Mesendoderm (in vitro differentiated cells): ENCODE measurements at regions not wholly inside any gene's neighbourhood (a gene's known extent, or its start where the extent isn't known, plus 50 kb on each side); places are given as distances from the start of the nearest gene placed in this dataset.
"Not testable (repeated sequence)": the region's sequence is repeated elsewhere in the genome, so short reads cannot be mapped to it uniquely, and the experiment has no call there.

ENCODE experiments used
- DNase-seq: peaks from one replicate; pipeline ENCODE4 v3.0.0; 2013
- H2AK5ac ChIP-seq: 2 replicates; pipeline ENCODE4 v1.6.1; 2013; ENCODE audit warnings: low read length, inconsistent platforms
- H2BK120ac ChIP-seq: 2 replicates; pipeline ENCODE4 v1.6.1; 2013; ENCODE audit warnings: low read depth, mild to moderate bottlenecking, low read length, moderate library complexity, mixed read lengths
- H2BK15ac ChIP-seq: replicated peaks from 2 replicates; pipeline ENCODE4 v1.6.1; 2013; ENCODE audit warnings: low read depth, mild to moderate bottlenecking, moderate library complexity
- H2BK5ac ChIP-seq: 2 replicates; pipeline ENCODE4 v1.6.1; 2013; ENCODE audit warnings: low read length, inconsistent platforms
- H3K18ac ChIP-seq: 2 replicates; pipeline ENCODE4 v1.6.1; 2013; ENCODE audit warnings: mild to moderate bottlenecking, low read length, mixed read lengths
- H3K23ac ChIP-seq: one replicate; pipeline ENCODE4 v1.6.1; 2013; ENCODE audit warnings: low read length
- H3K27ac ChIP-seq: 2 replicates; pipeline ENCODE4 v1.5.1; 2013; ENCODE audit warnings: low read depth, mild to moderate bottlenecking, inconsistent platforms, low read length, moderate library complexity
- H3K27me3 ChIP-seq: 2 replicates; pipeline ENCODE4 v1.6.1; 2013; ENCODE audit warnings: low read length, control low read depth, mild to moderate bottlenecking, inconsistent platforms; ENCODE audit not compliant: insufficient read depth, poor library complexity
- H3K36me3 ChIP-seq: 2 replicates; pipeline ENCODE4 v1.6.1; 2013; ENCODE audit warnings: low read length, inconsistent platforms; ENCODE audit not compliant: control insufficient read depth, insufficient read depth
- H3K4ac ChIP-seq: one replicate; pipeline ENCODE4 v1.6.1; 2013; ENCODE audit warnings: low read depth, mild to moderate bottlenecking, low read length, moderate library complexity
- H3K4me1 ChIP-seq: 2 replicates; pipeline ENCODE4 v1.6.1; 2013; ENCODE audit warnings: low read depth, low read length, inconsistent platforms; ENCODE audit not compliant: control insufficient read depth
- H3K4me2 ChIP-seq: 2 replicates; pipeline ENCODE4 v1.6.1; 2013; ENCODE audit warnings: low read length
- H3K4me3 ChIP-seq: 2 replicates; pipeline ENCODE4 v1.5.1; 2013; ENCODE audit warnings: mild to moderate bottlenecking, low read length
- H3K56ac ChIP-seq: one replicate; pipeline ENCODE4 v1.6.1; 2013; ENCODE audit warnings: low read length
- H3K79me1 ChIP-seq: 2 replicates; pipeline ENCODE4 v1.6.1; 2013; ENCODE audit warnings: low read length, inconsistent platforms
- H3K79me2 ChIP-seq: 2 replicates; pipeline ENCODE4 v1.6.1; 2013; ENCODE audit warnings: mild to moderate bottlenecking, low read length; ENCODE audit not compliant: control insufficient read depth, insufficient read depth
- H3K9ac ChIP-seq: 2 replicates; pipeline ENCODE4 v1.6.1; 2013; ENCODE audit warnings: low read length, inconsistent platforms
- H4K5ac ChIP-seq: one replicate; pipeline ENCODE4 v1.6.1; 2013; ENCODE audit warnings: low read length
- H4K8ac ChIP-seq: one replicate; pipeline ENCODE4 v1.6.1; 2013; ENCODE audit warnings: low read depth, mild to moderate bottlenecking, control low read depth, low read length, moderate library complexity
- WGBS: extraction: QIAGEN DNeasy Blood & Tissue Kit; methylation state at CpG from one replicate; pipeline ENCODE4 v1.1.7; 2013; ENCODE audit warnings: low lambda C conversion rate, missing lambda C conversion rate; ENCODE audit not compliant: insufficient coverage; ENCODE audit errors: extremely low coverage; 5-methylcytosine and 5-hydroxymethylcytosine counted together

- Histone ChIP-seq H4K5ac (no peak overlapping the region), H3K4me2 (no peak overlapping the region), H3K79me2 (no peaks in the 10 kb centered on the region), H2BK15ac (no peak overlapping the region), H3K27ac (no peak overlapping the region), H3K9ac (no peak overlapping the region), H3K36me3 (no peaks in the 10 kb centered on the region), H3K79me1 (no peaks in the 10 kb centered on the region), H2BK120ac (no peak overlapping the region), H3K27me3 (no peaks in the 10 kb centered on the region), H3K18ac (no peak overlapping the region), H3K4me3 (no peak overlapping the region), H2AK5ac (no peak overlapping the region), H3K23ac (no peak overlapping the region), H3K4ac (no peak overlapping the region), H4K8ac (no peak overlapping the region), H2BK5ac (no peak overlapping the region), H3K4me1 (no peaks in the 10 kb centered on the region), H3K56ac (no peak overlapping the region)
- WGBS, result no CpG with 5 or more reads among the region's 1 CpG
- DNase-seq, result no peak
Measured at GRCh38 chr7:125184801-125185200, 255.2 kb upstream of the POT1 start.

- not testable (repeated sequence) for H3K4me2 ChIP-seq, H3K27ac ChIP-seq, H2BK120ac ChIP-seq, H3K9ac ChIP-seq, H3K79me1 ChIP-seq, H3K36me3 ChIP-seq, H3K23ac ChIP-seq, H3K56ac ChIP-seq, H4K5ac ChIP-seq, H3K4me1 ChIP-seq, DNase-seq, H3K79me2 ChIP-seq, H2BK5ac ChIP-seq, H2AK5ac ChIP-seq, H3K4me3 ChIP-seq, H2BK15ac ChIP-seq, H4K8ac ChIP-seq, H3K18ac ChIP-seq, H3K4ac ChIP-seq, H3K27me3 ChIP-seq
- no CpG with 5 or more reads among the region's 26 CpGs for WGBS
Measured at GRCh38 chr7:125181569-125182267, 252.1 kb upstream of the POT1 start.

- WGBS, result no CpG with 5 or more reads among the region's 2 CpGs
- no peak overlapping the region for H3K4me3 ChIP-seq
Measured at GRCh38 chr7:125173571-125173970, 243.9 kb upstream of the POT1 start.

GRCh38 chr7:125169088-125169487, 239.5 kb upstream of the POT1 start:
- DNase-seq, result no peak
- no peak overlapping the region for H4K8ac ChIP-seq
- H2BK5ac ChIP-seq, result no peak overlapping the region
- H3K4me3 ChIP-seq, result no peak overlapping the region
- no peaks in the 10 kb centered on the region for H3K79me1 ChIP-seq
- no peak overlapping the region for H3K27ac ChIP-seq
- WGBS, result no CpG with 5 or more reads among the region's 1 CpG
- H3K4me2 ChIP-seq, result no peak overlapping the region
- no peak overlapping the region for H3K56ac ChIP-seq
- no peak overlapping the region for H3K18ac ChIP-seq
- H3K36me3 ChIP-seq, result no peaks in the 10 kb centered on the region
- H3K9ac ChIP-seq, result no peak overlapping the region
- no peak overlapping the region for H2BK15ac ChIP-seq
- H3K23ac ChIP-seq, result no peak overlapping the region
- no peaks in the 10 kb centered on the region for H3K27me3 ChIP-seq
- no peak overlapping the region for H2AK5ac ChIP-seq
- no peaks in the 10 kb centered on the region for H3K4me1 ChIP-seq
- no peaks in the 10 kb centered on the region for H3K79me2 ChIP-seq
- H4K5ac ChIP-seq, result no peak overlapping the region
- no peak overlapping the region for H3K4ac ChIP-seq
- no peak overlapping the region for H2BK120ac ChIP-seq

More at GRCh38 chr7:125173571-125173970, 243.9 kb upstream of the POT1 start:
- Histone ChIP-seq H3K36me3 (no peaks in the 10 kb centered on the region), H3K4me1 (no peaks in the 10 kb centered on the region), H2AK5ac (no peak overlapping the region), H3K23ac (no peak overlapping the region), H3K9ac (no peak overlapping the region), H3K56ac (no peak overlapping the region), H2BK15ac (no peak overlapping the region), H2BK120ac (no peak overlapping the region), H3K79me2 (no peaks in the 10 kb centered on the region), H3K4ac (no peak overlapping the region), H3K79me1 (no peaks in the 10 kb centered on the region), H3K27ac (no peak overlapping the region), H3K18ac (no peak overlapping the region), H3K4me2 (no peak overlapping the region), H2BK5ac (no peak overlapping the region), H4K5ac (no peak overlapping the region), H3K27me3 (no peaks in the 10 kb centered on the region), H4K8ac (no peak overlapping the region)
- no peak for DNase-seq

- Histone ChIP-seq H3K4me1 (no peaks in the 10 kb centered on the region), H3K27me3 (no peaks in the 10 kb centered on the region), H3K79me1 (no peaks in the 10 kb centered on the region), H3K27ac (no peak overlapping the region), H3K18ac (no peak overlapping the region), H2BK15ac (no peak overlapping the region), H3K4me2 (no peak overlapping the region), H2AK5ac (no peak overlapping the region), H4K8ac (no peak overlapping the region), H3K23ac (no peak overlapping the region), H2BK120ac (no peak overlapping the region), H2BK5ac (no peak overlapping the region), H3K4me3 (no peak overlapping the region), H4K5ac (no peak overlapping the region), H3K36me3 (no peaks in the 10 kb centered on the region), H3K4ac (no peak overlapping the region), H3K9ac (no peak overlapping the region), H3K79me2 (no peaks in the 10 kb centered on the region), H3K56ac (no peak overlapping the region)
- DNase-seq, result no peak
- WGBS, result no CpG with 5 or more reads among the region's 1 CpG
Measured at GRCh38 chr7:125154930-125155329, 225.3 kb upstream of the POT1 start.

- H3K36me3 ChIP-seq, result no peaks in the 10 kb centered on the region
- no CpG with 5 or more reads among the region's 1 CpG for WGBS
Measured at GRCh38 chr7:125149151-125149550, 219.5 kb upstream of the POT1 start.

More at GRCh38 chr7:125149151-125149550, 219.5 kb upstream of the POT1 start:
- Histone ChIP-seq H3K27me3 (no peaks in the 10 kb centered on the region), H3K4me2 (no peak overlapping the region), H3K79me1 (no peaks in the 10 kb centered on the region), H2BK15ac (no peak overlapping the region), H2AK5ac (no peak overlapping the region), H3K4me1 (no peaks in the 10 kb centered on the region), H3K23ac (no peak overlapping the region), H4K8ac (no peak overlapping the region), H3K79me2 (no peaks in the 10 kb centered on the region), H3K18ac (no peak overlapping the region), H2BK120ac (no peak overlapping the region), H2BK5ac (no peak overlapping the region), H3K4me3 (no peak overlapping the region), H3K9ac (no peak overlapping the region), H3K27ac (no peak overlapping the region), H3K56ac (no peak overlapping the region), H3K4ac (no peak overlapping the region), H4K5ac (no peak overlapping the region)
- no peak for DNase-seq
